SK-N-SH (cell line): ENCODE measurements at regions not wholly inside any gene's neighbourhood (a gene's known extent, or its start where the extent isn't known, plus 50 kb on each side); places are given as distances from the start of the nearest gene placed in this dataset.

Experiments
- CTCF ChIA-PET: fragments of 300-600, 350-600 bp; formaldehyde crosslinking; extraction: SDS; loops from one replicate; lab custom pipeline; 2021; lab: Yijun Ruan, JAX
- POLR2A ChIA-PET: fragments of 350-600 bp; sonication (Branson Sonifier 250); formaldehyde crosslinking; extraction: SDS; loops from one replicate; lab custom pipeline; 2020; ENCODE audit warnings: antibody characterized with exemption, inconsistent platforms; lab: Yijun Ruan, JAX
- DNase-seq: peaks from one replicate; pipeline ENCODE4 v3.0.0; 2012
- H2AFZ ChIP-seq: fragments of 200-600 bp; sonication (generic); 2 replicates; pipeline ENCODE4 v1.8.1; 2016; ENCODE audit warnings: antibody characterized with exemption, mild to moderate bottlenecking, low read depth
- H3F3A ChIP-seq: fragments of 200-600 bp; sonication (generic); replicated peaks from 2 replicates; pipeline ENCODE3; 2016; ENCODE audit warnings: antibody characterized with exemption, mild to moderate bottlenecking; ENCODE audit not compliant: insufficient read depth
- H3K27ac ChIP-seq, 2 experiments: fragments of 200-500 bp in 1 of 2; fragments of 200-600 bp in 1 of 2; sonication (Bioruptor generic) in 1 of 2; sonication (generic), shearing (Covaris generic) in 1 of 2; 2 replicates each; pipeline versions ENCODE4 v1.5.1 to v1.6.1; 2014 to 2016; ENCODE audit warnings: low read depth in 2 of 2, inconsistent platforms in 1 of 2, low read length in 1 of 2, mild to moderate bottlenecking in 1 of 2, mixed read lengths in 1 of 2
- H3K27me3 ChIP-seq: fragments of 200-600 bp; sonication (generic), shearing (Covaris generic); 2 replicates; pipeline ENCODE4 v1.6.1; 2016; ENCODE audit warnings: mixed run types; ENCODE audit not compliant: insufficient read depth
- H3K36me3 ChIP-seq, 2 experiments: fragments of 200-500 bp in 1 of 2; fragments of 200-600 bp in 1 of 2; sonication (Bioruptor generic) in 1 of 2; sonication (generic) in 1 of 2; replicated peaks in 1 of 2; 2 replicates each; pipeline versions ENCODE3 to v1.5.1; 2014 to 2016; ENCODE audit warnings: low read length in 1 of 2, mild to moderate bottlenecking in 1 of 2; ENCODE audit not compliant: insufficient read depth in 2 of 2, control insufficient read depth in 1 of 2
- H3K4me1 ChIP-seq, 2 experiments: fragments of 200-500 bp in 1 of 2; fragments of 200-600 bp in 1 of 2; sonication (Bioruptor generic) in 1 of 2; sonication (generic), shearing (Covaris generic) in 1 of 2; 2 replicates each; pipeline versions ENCODE4 v1.5.1 to v1.6.1; 2014 to 2016; ENCODE audit warnings: low read depth in 1 of 2, low read length in 1 of 2, mixed run types in 1 of 2; ENCODE audit not compliant: insufficient read depth in 2 of 2, control insufficient read depth in 1 of 2
- H3K4me2 ChIP-seq: fragments of 200-600 bp; sonication (generic), shearing (Covaris generic); 2 replicates; pipeline ENCODE4 v1.6.1; 2017; ENCODE audit warnings: mixed run types
- H3K4me3 ChIP-seq, 2 experiments: fragments of 200-500 bp in 1 of 2; fragments of 200-600 bp in 1 of 2; sonication (Bioruptor generic) in 1 of 2; sonication (generic), shearing (Covaris generic) in 1 of 2; 2 replicates each; pipeline versions ENCODE4 v1.5.1 to v1.8.1; 2014 to 2016; ENCODE audit warnings: low read depth in 2 of 2, inconsistent platforms in 1 of 2, low read length in 1 of 2, mild to moderate bottlenecking in 1 of 2, mixed read lengths in 1 of 2, moderate library complexity in 1 of 2
- H3K79me2 ChIP-seq: fragments of 200-600 bp; sonication (generic); 2 replicates; pipeline ENCODE4 v1.8.1; 2017; ENCODE audit warnings: mild to moderate bottlenecking; ENCODE audit not compliant: insufficient read depth
- H3K9ac ChIP-seq: fragments of 200-600 bp; sonication (generic); 2 replicates; pipeline ENCODE4 v1.6.1; 2017; ENCODE audit warnings: mixed run types
- H3K9me2 ChIP-seq: fragments of 200-600 bp; sonication (generic); 2 replicates; pipeline ENCODE4 v1.6.1; 2017; ENCODE audit warnings: mixed run types
- H3K9me3 ChIP-seq: fragments of 200-600 bp; sonication (generic); 2 replicates; pipeline ENCODE4 v1.6.1; 2017; ENCODE audit warnings: mixed run types, mild to moderate bottlenecking, moderate library complexity
- H4K20me1 ChIP-seq: fragments of 200-600 bp; sonication (generic); 2 replicates; pipeline ENCODE4 v1.6.1; 2017; ENCODE audit warnings: mild to moderate bottlenecking, mixed run types; ENCODE audit not compliant: insufficient read depth
- CTCF ChIP-seq: fragments of 200-600 bp; sonication (generic); IDR thresholded peaks from 2 replicates; pipeline ENCODE4 v1.6.1; 2017; ENCODE audit warnings: antibody characterized with exemption, mild to moderate bottlenecking, moderate library complexity
- EP300 ChIP-seq, 2 experiments: IDR thresholded peaks; 2 replicates each; pipeline versions ENCODE4 v1.4.0 to v1.6.1; 2012; ENCODE audit warnings: borderline replicate concordance in 1 of 2, low read depth in 1 of 2, low read length in 1 of 2
- GABPA ChIP-seq: IDR thresholded peaks from 2 replicates; pipeline ENCODE4 v1.4.0; 2012; ENCODE audit warnings: low read depth, mild to moderate bottlenecking
- MXI1 ChIP-seq: IDR thresholded peaks from 2 replicates; pipeline ENCODE4 v1.6.1; 2012; ENCODE audit warnings: mild to moderate bottlenecking, low read depth, low read length, improper control_type of control experiment
- NRF1 ChIP-seq: IDR thresholded peaks from 2 replicates; pipeline ENCODE4 v1.6.1; 2012; ENCODE audit warnings: low read depth, mild to moderate bottlenecking, low read length
- RCOR1 ChIP-seq: fragments of 150-350 bp; IDR thresholded peaks from 2 replicates; pipeline ENCODE4 v1.6.1; 2017; ENCODE audit warnings: antibody characterized with exemption, low read length
- RFX5 ChIP-seq: IDR thresholded peaks from 2 replicates; pipeline ENCODE4 v1.6.1; 2012; ENCODE audit warnings: mild to moderate bottlenecking, improper control_type of control experiment, low read length
- RXRA ChIP-seq: IDR thresholded peaks from 2 replicates; pipeline ENCODE4 v1.4.0; 2012; ENCODE audit warnings: low read depth, mild to moderate bottlenecking, borderline replicate concordance
- SMC3 ChIP-seq: IDR thresholded peaks from 2 replicates; pipeline ENCODE4 v1.6.1; 2012; ENCODE audit warnings: low read depth, low read length, improper control_type of control experiment
- WGBS: methylation state at CpG from one replicate; pipeline ENCODE4 v1.1.6; 2017; ENCODE audit warnings: low lambda C conversion rate; 5-methylcytosine and 5-hydroxymethylcytosine counted together

- H3K9me2 ChIP-seq = no peaks in the 10 kb centered on the region
- H3K9me3 ChIP-seq = no peaks in the 10 kb centered on the region
- no peaks in the 10 kb centered on the region for H3K79me2 ChIP-seq
- H3K36me3 ChIP-seq = no peaks in the 10 kb centered on the region
- H3K4me3 ChIP-seq = no peak overlapping the region
- no peak overlapping the region for H3K4me2 ChIP-seq
- peak; percentile 39 for DNase-seq
- no peaks in the 10 kb centered on the region for H4K20me1 ChIP-seq
- CTCF ChIA-PET = interaction anchor here (1.0 to 15.2 kb wide), 6 partner anchors 8 to 777 kb away, joined by 3 to 603 read pairs (median 4); no protein-coding TSS in a partner anchor
- TF ChIP-seq NRF1 = no peak
- TF ChIP-seq MXI1 = peak; percentile 40; the same call in 1 of the 2 replicates
- TF ChIP-seq EP300 (IDR thresholded peaks at IDR 0.05; ENCODE audit: borderline replicate concordance in 1 of 2, low read depth in 1 of 2, low read length in 1 of 2) = peak in 1 of 2 experiments; percentile 60; a peak in 2 of 4 replicates
- TF ChIP-seq RFX5 = no peak
- no peak for TF ChIP-seq RXRA
- TF ChIP-seq RCOR1 = peak; percentile 70
- TF ChIP-seq, all 33 proteins: peak for 3
- Histone ChIP-seq H3K27ac (no peak overlapping the region), H3F3A (no peaks in the 10 kb centered on the region), H3K4me1 (peaks cover 0 to 26% of the 10 kb centered on the region in 2 experiments; a peak in 2 of 4 replicates), H3K9ac (no peak overlapping the region), H2AFZ (no peak overlapping the region), H3K27me3 (peaks cover 4% of the 10 kb centered on the region; the same call in 1 of the 2 replicates)
- POLR2A ChIA-PET = no interaction called here
- 10% methylated on average over 7 of the region's 7 CpGs for WGBS
Observed at GRCh38 chr7:25889765-25890164, 262.2 kb upstream of the NFE2L3 start.

- CTCF ChIA-PET = interaction anchor here (0.9 to 15.2 kb wide), 19 partner anchors 10 to 1270 kb away, joined by 3 to 603 read pairs (median 10); no protein-coding TSS in a partner anchor
- no peaks in the 10 kb centered on the region for H4K20me1 ChIP-seq
- peaks cover 9% of the 10 kb centered on the region; the same call in 1 of the 2 replicates for H3K27me3 ChIP-seq
- no peak overlapping the region for H3K27ac ChIP-seq
- H3K9me2 ChIP-seq = no peaks in the 10 kb centered on the region
- H3K4me2 ChIP-seq = no peak overlapping the region
- H3K4me3 ChIP-seq = no peak overlapping the region
- TF ChIP-seq SMC3 (no peak), CTCF (no peak), RCOR1 (no peak)
- no peaks in the 10 kb centered on the region for H3K9me3 ChIP-seq
- H3K4me1 ChIP-seq = peaks cover 0 to 25% of the 10 kb centered on the region in 2 experiments; a peak in 2 of 4 replicates
- 51% methylated on average over 4 of the region's 4 CpGs for WGBS
- H3K9ac ChIP-seq = no peak overlapping the region
- H3K79me2 ChIP-seq = no peaks in the 10 kb centered on the region
- H3F3A ChIP-seq = no peaks in the 10 kb centered on the region
- POLR2A ChIA-PET = no interaction called here
- DNase-seq = no peak
- no peaks in the 10 kb centered on the region for H3K36me3 ChIP-seq
- no peak overlapping the region for H2AFZ ChIP-seq
Observed at GRCh38 chr7:25891591-25891990, 260.4 kb upstream of the NFE2L3 start.

DNA sequence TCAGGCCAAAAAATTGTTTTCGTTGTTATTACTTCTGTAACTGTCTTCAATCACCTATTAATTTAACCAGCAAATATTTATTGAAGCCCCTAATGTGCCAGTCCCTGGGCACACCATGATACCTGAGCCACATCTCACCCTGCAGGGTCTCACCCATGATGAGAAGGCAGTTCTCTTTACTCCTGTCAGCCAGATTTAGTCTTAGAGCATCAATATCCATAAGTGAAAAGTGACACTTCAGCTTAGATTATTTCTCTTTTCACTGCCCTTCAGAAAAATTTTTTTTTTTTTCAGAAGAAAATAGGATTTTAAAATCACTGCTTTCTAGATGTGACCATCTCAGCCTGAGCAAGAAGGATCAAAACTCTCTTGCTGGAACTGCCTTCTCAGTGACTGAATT lies 258.6 kb upstream of the NFE2L3 start:
- H3K27me3 ChIP-seq = peaks cover 9% of the 10 kb centered on the region; the same call in 1 of the 2 replicates
- no peaks in the 10 kb centered on the region for H4K20me1 ChIP-seq
- peak overlapping the region; percentile 46 to 61; a peak in 3 of 4 replicates for H3K4me3 ChIP-seq
- CTCF ChIA-PET = interaction anchor here (0.6 to 15.2 kb wide), 104 partner anchors 8 to 1288 kb away, joined by 3 to 603 read pairs (median 6); partner anchors contain the start of genes CBX3, HNRNPA2B1, HOXA5 and HOXA7
- H3K4me1 ChIP-seq = peaks cover 0 to 16% of the 10 kb centered on the region in 2 experiments; a peak in 2 of 4 replicates
- no peak overlapping the region for H3K9ac ChIP-seq
- no peaks in the 10 kb centered on the region for H3F3A ChIP-seq
- H3K27ac ChIP-seq = no peak overlapping the region
- H3K9me2 ChIP-seq = no peaks in the 10 kb centered on the region
- WGBS = 36% methylated on average over 1 of the region's 1 CpG
- peak overlapping the region; percentile 90; the same call in 1 of the 2 replicates for H2AFZ ChIP-seq
- H3K9me3 ChIP-seq = no peaks in the 10 kb centered on the region
- no peaks in the 10 kb centered on the region for H3K79me2 ChIP-seq
- peak overlapping the region; percentile 70 for H3K4me2 ChIP-seq
- POLR2A ChIA-PET = interaction anchor here (0.6 to 1.3 kb wide), 2 partner anchors 23 to 305 kb away, joined by 3 to 7 read pairs; no protein-coding TSS in a partner anchor
- DNase-seq = no peak
- no peak for TF ChIP-seq GABPA
- H3K36me3 ChIP-seq = no peaks in the 10 kb centered on the region
